Transverse colon (tissue), 4 donors: ENCODE measurements at regions not wholly inside any gene's neighbourhood (a gene's known extent, or its start where the extent isn't known, plus 50 kb on each side); places are given as distances from the start of the nearest gene placed in this dataset.

Experiments used
- DNase-seq: peaks from one replicate; pipeline ENCODE4 v3.0.0-alpha.2; 2019
- H3K27ac ChIP-seq, 4 donors: fragments of 200-600 bp; sonication (generic); 2 replicates each; pipeline ENCODE4 v1.5.1; 2016 to 2018; ENCODE audit warnings: inconsistent platforms in 4 of 4
- H3K27me3 ChIP-seq: fragments of 200-600 bp; sonication (generic); 2 replicates; pipeline ENCODE4 v1.5.1; 2017; ENCODE audit warnings: inconsistent platforms
- H3K36me3 ChIP-seq, 4 donors: fragments of 200-600 bp; sonication (generic); 2 replicates each; pipeline ENCODE4 v1.5.1; 2017 to 2019; ENCODE audit warnings: inconsistent platforms in 4 of 4
- H3K4me1 ChIP-seq, 4 donors: fragments of 200-600 bp; sonication (generic); 2 replicates each; pipeline ENCODE4 v1.5.1; 2017 to 2020; ENCODE audit warnings: inconsistent platforms in 4 of 4
- H3K4me3 ChIP-seq, 4 donors: fragments of 200-600 bp; sonication (generic); 1 replicate in 1 of 4; 2 replicates in 3 of 4; pipeline versions ENCODE4 v1.5.1 to v1.6.1; 2017 to 2019; ENCODE audit warnings: inconsistent platforms in 4 of 4
- H3K9me3 ChIP-seq, 2 donors: fragments of 200-600 bp; sonication (generic); 2 replicates each; pipeline ENCODE4 v1.5.1; 2017 to 2019; ENCODE audit warnings: inconsistent platforms in 2 of 2
- EP300 ChIP-seq: sonication (generic); formaldehyde crosslinking; IDR thresholded peaks from one replicate; pipeline ENCODE4 v1.6.1; 2017; ENCODE audit warnings: antibody characterized with exemption, low read depth
- POLR2A ChIP-seq: fragments of 450-650 bp; IDR thresholded peaks from one replicate; pipeline ENCODE4 v1.6.1; 2016; ENCODE audit warnings: antibody characterized with exemption, mild to moderate bottlenecking, moderate library complexity
- POLR2AphosphoS5 ChIP-seq, 3 donors: sonication (generic); formaldehyde crosslinking; IDR thresholded peaks; one replicate each; pipeline ENCODE4 v1.6.1; 2016; ENCODE audit warnings: antibody characterized with exemption in 3 of 3
- WGBS, 2 donors: methylation state at CpG; one replicate each; pipeline ENCODE4 v1.1.5; 2018; ENCODE audit warnings: low coverage in 1 of 2; 5-methylcytosine and 5-hydroxymethylcytosine counted together
- in situ Hi-C, 4 donors: fragments of 200-750 bp; cut with MboI; loops; one replicate each; pipeline versions ENCODE4 v1.15.0 to v1.15.1; 2017; ENCODE audit warnings: low sequenced_read_pairs in 3 of 4, low pct_ligation_motif_present in 1 of 4, low pct_unique_long_range_greater_than_20kb in 1 of 4
- intact Hi-C: fragments of 100-400 bp; cut with DNase I; formaldehyde crosslinking; loops from one replicate; pipeline ENCODE4 v1.15.1; 2023; ENCODE audit warnings: low total_unique reads
- TF ChIP-seq, protein P1 (sequence below), 5 experiments: fragments of 200-600 bp in 3 of 5; fragments of 450-650 bp in 2 of 5; sonication (generic) in 3 of 5; IDR thresholded peaks; 1 replicate in 2 of 5; 2 replicates in 3 of 5; pipeline ENCODE4 v1.5.1; 2016 to 2017; ENCODE audit warnings: antibody characterized with exemption in 5 of 5, inconsistent platforms in 3 of 5, mild to moderate bottlenecking in 2 of 5, moderate library complexity in 1 of 5

DNA sequence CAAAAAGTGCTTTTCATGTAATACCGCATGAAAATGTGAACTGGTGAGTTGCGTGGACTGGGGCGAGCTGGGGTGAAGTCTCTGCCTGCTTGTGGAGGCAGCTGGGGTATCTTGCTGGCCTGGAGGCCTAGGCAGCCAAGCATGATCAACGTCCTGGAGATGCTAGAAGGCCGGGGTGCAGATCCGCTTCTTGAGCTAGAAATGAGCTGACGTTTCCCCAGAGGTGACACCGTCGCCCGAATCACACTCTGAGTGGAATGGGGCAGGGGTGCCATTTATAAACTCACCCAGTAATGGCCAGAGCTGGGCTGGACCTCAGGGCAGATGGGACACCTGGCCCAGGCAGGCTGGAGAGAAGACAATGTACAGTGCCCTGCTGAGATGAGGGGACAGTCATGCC is 1513.0 kb downstream of the TBC1D22A start:
- intact Hi-C loops (no loop called here), in situ Hi-C loops (no loop called here)
- 80% methylated on average over 10 of the region's 10 CpGs; no CpG with 5 or more reads in 1 of the 2 donors for WGBS, 2 donors
- Histone ChIP-seq H3K27me3 (no peaks in the 10 kb centered on the region), H3K9me3 (no peaks in the 10 kb centered on the region), H3K4me1 (peaks cover 0 to 19% (median 15%) of the 10 kb centered on the region in 4 donors), H3K27ac (no peak overlapping the region), H3K36me3 (no peaks in the 10 kb centered on the region), H3K4me3 (no peak overlapping the region)
- TF ChIP-seq, protein P1, sequence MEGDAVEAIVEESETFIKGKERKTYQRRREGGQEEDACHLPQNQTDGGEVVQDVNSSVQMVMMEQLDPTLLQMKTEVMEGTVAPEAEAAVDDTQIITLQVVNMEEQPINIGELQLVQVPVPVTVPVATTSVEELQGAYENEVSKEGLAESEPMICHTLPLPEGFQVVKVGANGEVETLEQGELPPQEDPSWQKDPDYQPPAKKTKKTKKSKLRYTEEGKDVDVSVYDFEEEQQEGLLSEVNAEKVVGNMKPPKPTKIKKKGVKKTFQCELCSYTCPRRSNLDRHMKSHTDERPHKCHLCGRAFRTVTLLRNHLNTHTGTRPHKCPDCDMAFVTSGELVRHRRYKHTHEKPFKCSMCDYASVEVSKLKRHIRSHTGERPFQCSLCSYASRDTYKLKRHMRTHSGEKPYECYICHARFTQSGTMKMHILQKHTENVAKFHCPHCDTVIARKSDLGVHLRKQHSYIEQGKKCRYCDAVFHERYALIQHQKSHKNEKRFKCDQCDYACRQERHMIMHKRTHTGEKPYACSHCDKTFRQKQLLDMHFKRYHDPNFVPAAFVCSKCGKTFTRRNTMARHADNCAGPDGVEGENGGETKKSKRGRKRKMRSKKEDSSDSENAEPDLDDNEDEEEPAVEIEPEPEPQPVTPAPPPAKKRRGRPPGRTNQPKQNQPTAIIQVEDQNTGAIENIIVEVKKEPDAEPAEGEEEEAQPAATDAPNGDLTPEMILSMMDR (IDR thresholded peaks at IDR 0.05) = no peak
- TF ChIP-seq EP300 = no peak
- TF ChIP-seq POLR2A = no peak
- no peak for TF ChIP-seq POLR2AphosphoS5 (IDR thresholded peaks at IDR 0.05)
- no peak for DNase-seq

DNA sequence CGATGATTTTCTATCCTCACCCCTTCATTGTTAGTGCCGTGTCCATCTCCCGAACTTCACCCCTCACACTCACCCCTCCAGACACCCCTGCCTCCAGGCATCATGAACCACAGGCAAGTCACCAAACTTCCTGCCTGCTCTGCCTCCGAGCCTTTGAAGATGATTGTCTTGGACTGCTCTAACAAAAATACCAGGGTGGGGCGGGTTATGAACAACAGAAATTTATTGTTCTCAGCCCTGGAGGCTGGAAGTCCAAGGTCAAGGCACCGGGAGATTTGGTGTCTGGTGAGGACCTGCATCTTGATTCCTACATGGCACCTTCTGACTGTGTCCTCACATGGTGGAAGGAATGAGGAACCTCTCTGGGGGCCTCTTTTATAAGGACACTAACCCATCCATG is 1508.3 kb downstream of the TBC1D22A start:
- Histone ChIP-seq H3K27me3 (no peaks in the 10 kb centered on the region), H3K9me3 (no peaks in the 10 kb centered on the region), H3K36me3 (no peaks in the 10 kb centered on the region), H3K27ac (no peak overlapping the region), H3K4me1 (no peaks in the 10 kb centered on the region), H3K4me3 (no peak overlapping the region)
- 56 to 75% methylated on average over 4 to 6 of the region's 6 CpGs for WGBS, 2 donors
- no peak for TF ChIP-seq EP300
- TF ChIP-seq POLR2A = no peak
- no peak for TF ChIP-seq POLR2AphosphoS5 (IDR thresholded peaks at IDR 0.05)
- TF ChIP-seq, protein P1 (IDR thresholded peaks at IDR 0.05) = no peak
- intact Hi-C loops (no loop called here), in situ Hi-C loops (no loop called here)
- no peak for DNase-seq

DNA sequence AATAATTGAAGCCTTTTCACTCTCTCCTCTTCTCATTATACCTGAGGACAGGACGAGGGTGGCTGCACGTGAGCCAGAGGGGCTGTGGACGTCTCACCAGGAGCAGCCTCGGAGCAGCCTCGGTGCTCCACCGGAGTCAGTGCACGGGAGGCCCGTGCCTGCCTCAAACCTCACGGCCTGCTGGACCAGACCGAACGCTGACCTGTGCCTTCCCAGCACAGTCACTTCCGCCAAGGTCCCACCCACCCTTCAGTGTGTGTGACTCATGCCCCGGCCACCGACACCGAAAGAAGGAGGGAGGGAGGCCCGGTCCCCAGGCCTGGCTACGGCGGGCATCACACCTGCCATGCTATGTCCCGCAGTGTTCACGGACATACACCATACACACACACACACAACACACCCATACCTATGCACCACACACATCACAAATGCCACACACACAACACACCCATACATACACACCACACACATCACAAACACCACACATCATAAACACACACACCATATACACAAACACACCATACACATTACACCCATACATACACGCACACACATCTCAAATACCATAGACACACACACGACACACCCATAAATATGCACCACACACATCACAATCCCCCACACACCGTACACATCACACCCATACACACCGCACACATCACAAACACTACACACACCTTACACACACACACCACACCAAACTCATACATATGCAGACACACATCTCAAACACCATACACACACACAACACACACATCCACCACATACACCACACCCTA is 1506.5 kb downstream of the TBC1D22A start:
- WGBS, 2 donors = 77 to 87% methylated on average over 7 to 24 of the region's 24 CpGs
- in situ Hi-C loops = no loop called here
- Histone ChIP-seq H3K4me1 (no peaks in the 10 kb centered on the region), H3K27me3 (no peaks in the 10 kb centered on the region), H3K9me3 (no peaks in the 10 kb centered on the region), H3K36me3 (no peaks in the 10 kb centered on the region), H3K4me3 (no peak overlapping the region), H3K27ac (no peak overlapping the region)
- no peak for DNase-seq
- TF ChIP-seq POLR2A (no peak), EP300 (no peak), POLR2AphosphoS5 (IDR thresholded peaks at IDR 0.05) (no peak)
- TF ChIP-seq, protein P1 (IDR thresholded peaks at IDR 0.05) = no peak
- intact Hi-C loops = no loop called here

DNA sequence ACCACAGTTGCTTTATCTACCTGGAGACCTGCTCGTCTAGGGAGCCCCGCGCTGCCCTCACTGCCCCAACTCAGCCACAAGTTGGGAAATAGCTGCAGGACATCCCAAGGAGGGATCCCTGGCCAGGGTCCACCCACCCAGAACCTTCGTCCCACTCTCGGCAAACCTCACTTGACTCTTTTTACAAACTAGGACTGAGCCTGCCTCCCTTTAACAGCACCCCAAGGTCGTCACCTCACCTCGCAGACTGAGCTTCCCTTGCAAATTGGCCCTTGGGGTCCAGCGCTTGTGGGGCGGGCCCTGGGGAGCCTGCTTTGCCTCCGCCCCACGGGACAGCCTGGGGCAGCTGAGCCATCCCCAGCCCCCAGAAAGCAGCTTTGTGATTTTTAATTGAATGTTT is 1505.8 kb downstream of the TBC1D22A start:
- intact Hi-C loops = no loop called here
- Histone ChIP-seq H3K4me1 (no peaks in the 10 kb centered on the region), H3K27me3 (no peaks in the 10 kb centered on the region), H3K27ac (no peak overlapping the region), H3K4me3 (no peak overlapping the region), H3K36me3 (no peaks in the 10 kb centered on the region), H3K9me3 (no peaks in the 10 kb centered on the region)
- WGBS, 2 donors = 87 to 93% methylated on average over 4 to 11 of the region's 11 CpGs
- in situ Hi-C loops = no loop called here
- DNase-seq = no peak
- TF ChIP-seq, protein P1 (IDR thresholded peaks at IDR 0.05) = no peak
- TF ChIP-seq POLR2A = no peak
- TF ChIP-seq POLR2AphosphoS5 (IDR thresholded peaks at IDR 0.05) = no peak
